ENCODE measurements at regions not wholly inside any gene's neighbourhood (a gene's known extent, or its start where the extent isn't known, plus 50 kb on each side); places are given as distances from the start of the nearest gene placed in this dataset.

GRCh38 chr4:56739066-56739777 lies 58.1 kb upstream of the HOPX start:
- TF ChIP-seq EZH2 (IDR thresholded peaks at IDR 0.05; ENCODE audit: borderline replicate concordance, low read depth, low read length, severe bottlenecking) = no peak
- no peak for TF ChIP-seq CTCF (IDR thresholded peaks at IDR 0.05; ENCODE audit: borderline replicate concordance, extremely low read depth, low read length, poor library complexity, severe bottlenecking)
